ENCODE measurements at regions not wholly inside any gene's neighbourhood (a gene's known extent, or its start where the extent isn't known, plus 50 kb on each side); places are given as distances from the start of the nearest gene placed in this dataset.

DNA sequence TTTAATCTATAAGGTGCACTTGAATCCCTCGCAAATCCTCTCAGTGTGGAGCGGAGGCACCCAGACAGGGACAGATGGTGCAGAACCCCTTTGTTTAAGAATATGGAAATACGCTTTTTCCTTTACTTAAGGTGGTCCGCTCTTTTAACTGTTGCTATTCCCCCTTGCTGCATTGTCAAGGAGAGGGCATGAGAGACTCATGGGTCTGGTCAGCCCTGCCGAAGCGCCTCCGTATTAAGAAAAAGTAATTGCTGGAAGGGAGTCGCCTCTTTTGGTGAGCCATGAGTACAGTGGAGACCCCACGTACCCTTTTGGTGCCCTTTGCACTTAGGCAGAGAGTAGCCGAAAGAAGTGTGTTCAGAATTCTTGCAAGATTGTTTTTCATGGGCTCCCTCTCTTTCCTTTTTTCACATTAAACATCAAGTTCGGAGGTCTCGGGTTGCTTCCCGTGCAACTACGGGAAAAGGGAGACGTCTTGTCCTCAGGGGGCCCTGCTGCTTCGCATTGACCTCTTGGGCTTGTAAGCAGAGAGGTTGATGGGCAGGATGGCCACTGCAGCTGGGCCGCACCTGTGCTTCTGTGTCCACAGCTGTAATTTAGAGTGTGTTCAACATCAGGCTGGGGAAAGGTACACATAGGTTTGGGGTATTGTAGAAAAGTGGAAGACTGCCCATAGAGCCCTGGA lies 109.6 kb downstream of the SPRY1 start:
- TF ChIP-seq, protein P1, sequence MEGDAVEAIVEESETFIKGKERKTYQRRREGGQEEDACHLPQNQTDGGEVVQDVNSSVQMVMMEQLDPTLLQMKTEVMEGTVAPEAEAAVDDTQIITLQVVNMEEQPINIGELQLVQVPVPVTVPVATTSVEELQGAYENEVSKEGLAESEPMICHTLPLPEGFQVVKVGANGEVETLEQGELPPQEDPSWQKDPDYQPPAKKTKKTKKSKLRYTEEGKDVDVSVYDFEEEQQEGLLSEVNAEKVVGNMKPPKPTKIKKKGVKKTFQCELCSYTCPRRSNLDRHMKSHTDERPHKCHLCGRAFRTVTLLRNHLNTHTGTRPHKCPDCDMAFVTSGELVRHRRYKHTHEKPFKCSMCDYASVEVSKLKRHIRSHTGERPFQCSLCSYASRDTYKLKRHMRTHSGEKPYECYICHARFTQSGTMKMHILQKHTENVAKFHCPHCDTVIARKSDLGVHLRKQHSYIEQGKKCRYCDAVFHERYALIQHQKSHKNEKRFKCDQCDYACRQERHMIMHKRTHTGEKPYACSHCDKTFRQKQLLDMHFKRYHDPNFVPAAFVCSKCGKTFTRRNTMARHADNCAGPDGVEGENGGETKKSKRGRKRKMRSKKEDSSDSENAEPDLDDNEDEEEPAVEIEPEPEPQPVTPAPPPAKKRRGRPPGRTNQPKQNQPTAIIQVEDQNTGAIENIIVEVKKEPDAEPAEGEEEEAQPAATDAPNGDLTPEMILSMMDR (optimal IDR thresholded peaks at IDR 0.05 in 1 of 3, IDR thresholded peaks at IDR 0.05 in 1 of 3, conservative IDR thresholded peaks at IDR 0.05 in 1 of 3; ENCODE audit: extremely low read depth in 1 of 3, insufficient read depth in 2 of 3, low read length in 3 of 3): no peak
- TF ChIP-seq EZH2 (IDR thresholded peaks at IDR 0.05; ENCODE audit: low read length): no peak
